ENCODE measurements at regions not wholly inside any gene's neighbourhood (a gene's known extent, or its start where the extent isn't known, plus 50 kb on each side); places are given as distances from the start of the nearest gene placed in this dataset.

DNA sequence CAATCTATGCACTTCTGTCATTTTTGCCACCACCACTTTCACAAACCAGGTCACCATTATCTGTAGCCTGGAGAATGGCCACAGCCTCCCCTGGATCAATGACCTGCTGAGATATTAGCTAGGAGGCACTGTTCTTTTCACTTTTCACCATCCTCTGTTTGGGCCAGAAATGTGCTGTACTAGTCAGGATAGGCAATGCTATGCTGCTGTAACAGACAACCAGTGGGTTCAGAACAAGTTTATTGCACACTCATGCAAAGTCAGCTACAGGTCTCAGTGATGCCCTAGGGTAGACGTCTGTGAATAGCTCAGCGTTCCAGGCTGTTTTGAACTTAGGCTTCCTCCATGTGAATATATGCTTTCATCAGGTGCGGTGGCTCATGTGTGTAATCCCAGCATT, 231.5 kb downstream of the SUDS3 start:
- DNase-seq (ENCODE audit: low read depth in 2 of 2): no peak

GRCh38 chr12:118608770-118609344, 232.5 kb downstream of the SUDS3 start:
- DNase-seq (ENCODE audit: low read depth in 2 of 2): no peak

GRCh38 chr12:118611295-118611694, 234.9 kb downstream of the SUDS3 start:
- DNase-seq (ENCODE audit: low read depth in 2 of 2): no peak

GRCh38 chr12:118611770-118612169, 235.4 kb downstream of the SUDS3 start:
- DNase-seq (ENCODE audit: low read depth in 2 of 2): no peak

GRCh38 chr12:118617611-118618450, 241.5 kb downstream of the SUDS3 start:
- no peak for DNase-seq (ENCODE audit: low read depth in 2 of 2)

DNA sequence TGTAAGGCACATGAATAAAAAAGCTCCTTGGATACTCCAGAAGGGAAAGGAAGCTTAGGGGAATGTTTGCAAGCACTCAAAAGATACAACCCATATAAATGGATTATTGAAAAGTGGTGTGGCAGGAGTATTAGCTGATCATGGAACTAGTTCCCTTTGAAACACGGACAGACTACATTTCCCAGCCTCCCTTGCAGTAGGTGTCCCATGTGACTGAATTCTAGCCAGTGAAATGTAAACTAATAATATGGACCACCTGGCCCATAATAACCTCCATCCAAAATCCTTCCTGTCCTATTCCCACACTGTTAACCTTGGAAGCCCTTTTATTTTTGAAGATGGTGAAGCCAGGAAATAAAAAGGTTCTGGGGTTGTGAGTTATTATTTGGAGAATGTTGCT, 242.3 kb downstream of the SUDS3 start:
- DNase-seq (ENCODE audit: low read depth in 2 of 2): no peak

DNA sequence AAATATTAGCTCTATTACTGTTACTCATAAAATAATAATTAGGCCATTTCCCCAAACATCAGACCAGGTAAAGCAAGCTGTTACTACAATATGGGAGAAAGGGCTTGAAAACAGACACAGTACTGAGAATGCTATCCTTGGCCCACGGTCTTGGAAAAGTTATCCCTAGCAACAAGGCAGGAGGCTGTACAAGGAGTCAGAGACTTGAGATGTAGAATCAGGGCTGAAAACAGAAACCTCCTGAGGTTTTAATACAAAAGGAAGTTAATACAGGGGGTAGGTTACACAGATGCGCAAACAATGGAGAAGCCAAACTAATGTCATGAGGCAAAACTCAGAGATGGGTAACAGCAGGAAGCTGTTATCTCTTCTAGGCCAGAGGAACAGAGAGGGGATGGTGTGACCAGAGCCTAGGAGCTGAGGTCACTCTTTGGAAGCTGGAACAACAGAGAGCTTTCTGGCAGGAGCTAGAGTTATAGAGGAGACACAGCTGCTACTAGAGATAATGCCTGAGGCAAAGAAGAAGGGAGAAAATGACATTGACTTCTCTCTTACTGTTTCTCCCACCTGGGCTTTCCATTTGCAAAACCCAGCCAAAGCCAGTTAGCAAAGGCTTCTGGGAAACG, 248.8 kb downstream of the SUDS3 start:
- DNase-seq (ENCODE audit: low read depth in 2 of 2): no peak

DNA sequence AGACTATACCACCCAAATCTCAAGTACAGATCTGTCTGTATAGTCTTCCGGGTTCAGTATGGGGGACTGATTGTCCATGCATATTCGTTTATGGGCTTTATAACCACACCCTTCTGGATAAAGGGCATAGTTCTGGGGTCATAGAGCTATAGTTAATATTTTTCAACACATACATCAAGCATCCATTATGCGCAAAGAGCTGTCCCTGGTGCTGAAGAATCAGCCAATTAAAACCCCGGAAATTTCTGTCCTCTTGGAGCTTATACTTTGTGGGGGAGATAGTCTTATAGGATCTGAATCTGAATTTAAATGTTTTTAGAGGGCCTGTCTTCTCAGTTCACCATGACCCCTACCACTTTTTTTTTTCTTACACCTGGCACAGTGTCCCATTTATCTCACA, 256.7 kb downstream of the SUDS3 start:
- no peak for DNase-seq (ENCODE audit: low read depth in 2 of 2)

GRCh38 chr12:118635276-118635675, 258.9 kb downstream of the SUDS3 start:
- no peak for DNase-seq (ENCODE audit: low read depth in 2 of 2)

DNA sequence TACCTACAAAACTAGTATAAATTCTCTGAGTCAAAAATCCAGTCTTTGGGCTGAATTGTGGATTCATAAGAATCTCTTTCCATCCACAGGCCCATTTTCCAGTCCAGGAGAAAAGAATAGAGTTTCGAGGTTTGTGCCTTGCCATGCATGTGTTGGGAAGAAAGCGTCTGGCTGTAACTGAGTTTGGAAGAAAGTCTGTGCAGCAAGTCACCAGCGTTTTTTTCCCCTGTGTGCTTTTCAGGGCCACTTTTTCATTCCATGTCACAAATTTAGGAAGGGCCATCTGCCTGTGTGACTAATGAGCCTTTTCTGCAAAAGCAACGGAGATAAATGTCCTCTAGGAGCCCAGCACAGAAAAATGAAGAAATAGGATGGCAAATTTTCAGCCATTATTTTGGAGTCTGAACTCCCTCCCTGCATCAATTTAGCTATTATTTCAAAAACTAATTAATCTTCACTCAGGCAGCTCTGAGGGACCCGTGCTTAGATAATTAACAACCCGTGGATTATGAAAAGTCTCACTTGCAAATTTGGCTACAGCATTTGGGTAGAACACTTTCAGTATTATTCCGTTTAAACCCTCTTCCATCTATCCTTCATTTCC, 261.5 kb downstream of the SUDS3 start:
- no peak for DNase-seq (ENCODE audit: low read depth in 2 of 2)

GRCh38 chr12:118641249-118641648, 264.9 kb downstream of the SUDS3 start:
- DNase-seq (ENCODE audit: low read depth in 2 of 2): no peak

GRCh38 chr12:118645219-118645618, 268.9 kb downstream of the SUDS3 start:
- DNase-seq (ENCODE audit: low read depth in 2 of 2): no peak

DNA sequence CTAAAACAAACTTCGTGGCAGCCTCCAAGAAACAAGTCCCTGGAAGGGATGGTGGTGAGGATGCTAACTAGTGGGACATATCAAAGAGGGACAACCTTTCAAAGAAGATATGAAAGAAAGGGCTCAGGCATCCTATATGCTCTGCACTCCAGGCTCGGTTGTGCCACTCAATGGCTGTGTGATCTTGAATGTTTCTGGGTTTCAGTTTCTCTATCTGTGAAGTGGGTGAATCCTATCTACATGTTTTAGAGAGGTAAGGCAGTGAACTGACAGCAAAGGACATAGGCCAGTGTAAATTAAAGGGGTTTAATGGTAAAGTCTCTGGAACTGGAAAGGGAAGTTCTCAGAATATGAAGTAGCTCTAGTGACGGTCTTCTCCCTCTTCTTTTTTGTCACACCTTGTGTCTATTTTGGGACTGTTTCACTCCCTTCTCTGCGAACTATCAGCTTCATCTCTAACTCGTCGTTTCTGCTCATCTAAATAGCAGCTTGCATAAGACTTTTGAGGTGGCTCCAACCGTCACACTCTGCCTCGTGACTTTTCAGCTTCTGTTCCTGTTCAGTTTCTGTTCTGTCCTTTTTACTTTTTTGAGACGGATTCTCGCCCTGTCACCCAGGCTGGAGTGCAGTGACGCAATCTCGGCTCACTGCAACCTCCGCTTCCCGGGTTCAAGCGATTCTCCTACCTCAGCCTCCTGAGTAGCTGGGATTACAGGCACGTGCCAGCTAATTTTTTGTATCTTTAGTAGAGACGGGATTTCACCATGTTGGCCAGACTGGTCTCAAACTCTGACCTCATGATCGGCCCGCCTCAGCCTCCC, 273.6 kb downstream of the SUDS3 start:
- no peak for DNase-seq (ENCODE audit: low read depth in 2 of 2)

DNA sequence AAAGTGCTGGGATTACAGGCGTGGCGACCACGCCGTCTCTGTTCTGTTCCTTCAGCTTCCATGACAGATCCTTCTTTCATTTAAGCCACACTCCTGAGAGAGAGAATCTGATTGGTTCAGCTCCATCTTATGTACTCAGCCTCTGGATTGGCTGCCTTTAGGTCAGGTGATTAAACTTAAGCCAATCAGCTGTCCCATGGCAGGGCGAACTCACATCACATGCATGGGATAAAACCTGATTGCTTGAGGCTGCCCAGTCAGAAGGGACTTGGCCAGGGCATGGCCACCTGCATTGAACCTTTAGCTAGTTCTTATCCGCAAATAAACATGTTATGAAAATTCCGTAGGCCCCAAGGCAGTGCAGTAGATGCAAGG, 274.2 kb downstream of the SUDS3 start:
- no peak for DNase-seq (ENCODE audit: low read depth in 2 of 2)

GRCh38 chr12:118651487-118651886, 275.1 kb downstream of the SUDS3 start:
- DNase-seq (ENCODE audit: low read depth in 2 of 2): no peak

- no peak for DNase-seq (ENCODE audit: low read depth in 2 of 2)
Measured at GRCh38 chr12:118655588-118655987, 279.2 kb downstream of the SUDS3 start.

DNA sequence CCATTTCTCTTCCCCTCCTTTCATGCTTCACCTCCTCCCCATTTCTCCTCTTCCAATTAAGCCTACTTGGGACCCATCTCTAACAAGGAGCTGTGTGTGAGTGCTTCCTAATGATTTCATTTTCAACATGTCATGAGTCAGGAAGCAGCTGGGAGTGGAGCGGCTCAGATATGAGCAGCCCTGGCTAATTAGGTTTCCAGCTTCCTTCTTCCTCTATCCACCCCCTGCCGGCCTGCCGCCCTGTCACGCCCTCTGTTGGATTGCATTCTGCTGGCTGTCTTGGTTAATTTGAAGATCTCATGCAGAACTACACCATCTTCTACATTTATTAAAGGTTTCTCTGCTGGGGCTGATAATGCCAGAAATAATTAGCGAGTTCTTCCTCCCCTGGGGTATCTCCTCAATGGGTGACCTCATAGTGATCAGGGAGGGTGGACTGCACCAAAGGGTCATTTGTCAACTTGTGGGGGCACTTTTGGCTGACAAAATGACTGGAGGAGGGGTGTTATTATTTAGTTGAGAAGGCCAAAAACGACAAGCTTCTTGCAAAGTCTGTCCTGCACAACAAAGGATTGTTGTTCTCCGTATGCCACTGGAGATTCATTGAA, 300.9 kb upstream of the SRRM4 start:
- no peak for DNase-seq (ENCODE audit: low read depth in 2 of 2)

- no peak for DNase-seq (ENCODE audit: low read depth in 2 of 2)
Measured at GRCh38 chr12:118682656-118683055, 298.7 kb upstream of the SRRM4 start.

DNA sequence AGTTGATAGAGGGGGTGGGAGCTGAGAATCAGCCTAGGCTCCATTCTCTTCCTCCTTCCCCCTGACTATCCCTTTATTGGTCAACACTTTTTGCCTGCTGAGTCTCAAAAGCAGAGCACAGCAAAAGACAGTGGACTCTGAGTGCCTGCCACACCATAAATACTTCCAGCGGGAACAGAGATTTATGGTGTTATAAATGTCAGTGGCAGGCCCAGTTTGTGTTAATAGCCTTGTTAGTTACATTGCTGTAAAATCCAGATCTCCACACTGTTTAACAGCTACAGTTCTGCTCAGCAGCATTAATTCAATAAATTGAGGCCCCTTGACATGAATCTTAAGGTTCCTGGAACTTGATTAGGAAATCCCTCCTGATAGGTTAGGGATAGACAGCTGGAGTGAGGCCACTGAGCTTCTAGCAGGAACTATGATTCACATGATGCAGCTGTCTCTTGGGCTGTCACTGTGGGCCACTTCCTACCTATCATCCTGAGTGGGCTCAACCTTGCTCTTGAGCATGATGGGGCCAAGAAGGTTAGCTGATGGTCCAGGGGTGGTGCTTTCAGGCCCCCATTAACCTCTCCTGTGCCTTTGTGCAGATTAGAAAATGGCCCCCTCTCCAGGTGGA, 295.2 kb upstream of the SRRM4 start:
- no peak for DNase-seq (ENCODE audit: low read depth in 2 of 2)

GRCh38 chr12:118689793-118690192, 291.5 kb upstream of the SRRM4 start:
- DNase-seq (ENCODE audit: low read depth in 2 of 2): no peak

DNA sequence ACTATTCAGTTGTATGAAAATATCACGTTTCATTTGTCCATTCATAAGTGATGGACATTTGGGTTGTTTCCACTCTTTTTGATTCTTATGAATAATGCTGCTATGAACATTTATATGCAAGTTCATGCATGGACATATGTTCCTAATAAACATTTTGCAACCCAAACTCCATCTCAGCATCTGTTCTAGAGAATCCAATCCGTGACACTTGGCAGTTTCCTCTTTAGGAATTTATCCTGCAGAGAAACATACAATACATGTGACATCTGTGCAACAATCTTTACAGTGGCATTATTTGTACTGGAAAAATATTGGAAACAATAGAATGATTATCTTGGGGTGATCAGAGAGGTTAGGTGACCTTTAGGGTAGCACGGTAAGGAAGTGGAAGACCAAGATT, 290.8 kb upstream of the SRRM4 start:
- DNase-seq (ENCODE audit: low read depth in 2 of 2): no peak

Measured in activated CD4-positive, alpha-beta T cell treated with anti-CD3 and anti-CD28 coated beads for 24 hours (primary cell).